ENCODE measurements at regions not wholly inside any gene's neighbourhood (a gene's known extent, or its start where the extent isn't known, plus 50 kb on each side); places are given as distances from the start of the nearest gene placed in this dataset.

DNA sequence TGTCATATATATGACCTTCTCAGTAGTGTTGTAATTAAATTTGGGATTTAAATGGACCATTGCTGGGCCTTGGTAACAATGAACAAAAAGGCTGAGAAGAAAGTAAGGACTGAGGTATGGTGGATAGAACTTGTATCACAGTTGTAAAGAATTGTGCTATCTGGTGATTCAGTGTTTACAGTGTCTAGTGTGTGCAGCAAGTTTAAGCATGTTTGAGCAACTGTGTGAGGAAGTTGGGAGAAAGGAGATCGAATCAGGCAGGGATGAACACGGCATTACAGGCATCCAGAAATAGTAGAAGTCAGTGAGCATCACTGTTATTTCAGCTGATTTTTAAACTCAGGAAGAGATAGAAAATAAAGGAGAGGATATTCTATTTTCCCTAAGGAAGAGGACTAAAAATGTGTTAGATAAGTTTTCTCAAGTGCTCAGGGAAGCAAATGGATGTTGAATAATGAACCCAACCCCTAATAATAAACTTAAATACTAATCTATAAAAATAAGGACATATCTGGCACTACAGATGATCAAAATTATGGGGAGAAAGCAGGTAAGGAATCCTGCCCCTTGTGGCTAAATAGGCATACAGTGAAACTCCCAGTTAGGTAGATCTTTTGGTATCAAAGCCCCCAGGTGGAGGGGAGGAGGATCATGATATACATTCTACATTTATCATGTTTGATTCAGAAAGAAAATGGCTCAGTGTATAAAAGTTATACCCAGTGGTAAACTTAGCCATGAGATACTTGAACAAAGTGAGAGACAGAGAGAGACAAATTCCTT, 361.0 kb upstream of the ANO3 start:
- Histone ChIP-seq H3K27me3 (replicated peaks; ENCODE audit: insufficient read depth, low read depth, low read length, poor library complexity) (no peaks in the 10 kb centered on the region), H3K36me3 (ENCODE audit: insufficient read depth, low read length, poor library complexity, severe bottlenecking) (no peaks in the 10 kb centered on the region), H3K9me3 (ENCODE audit: low read depth, low read length, poor library complexity, severe bottlenecking) (no peaks in the 10 kb centered on the region), H3K4me1 (ENCODE audit: insufficient read depth, low read length, poor library complexity, severe bottlenecking) (no peaks in the 10 kb centered on the region), H3K4me3 (ENCODE audit: low read depth, low read length, poor library complexity, severe bottlenecking) (no peak overlapping the region), H3K27ac (ENCODE audit: low read depth, low read length, poor library complexity, severe bottlenecking) (no peak overlapping the region)
- intact Hi-C loops (cut with micrococcal nuclease; ENCODE audit: unreplicated experiment) = no loop called here
- ChIA-PET CTCF (no interaction called here), POLR2A (ENCODE audit: low non-redundant PET) (no interaction called here)
- DNase-seq (ENCODE audit: low spot score) = no peak
- TF ChIP-seq, protein P1, sequence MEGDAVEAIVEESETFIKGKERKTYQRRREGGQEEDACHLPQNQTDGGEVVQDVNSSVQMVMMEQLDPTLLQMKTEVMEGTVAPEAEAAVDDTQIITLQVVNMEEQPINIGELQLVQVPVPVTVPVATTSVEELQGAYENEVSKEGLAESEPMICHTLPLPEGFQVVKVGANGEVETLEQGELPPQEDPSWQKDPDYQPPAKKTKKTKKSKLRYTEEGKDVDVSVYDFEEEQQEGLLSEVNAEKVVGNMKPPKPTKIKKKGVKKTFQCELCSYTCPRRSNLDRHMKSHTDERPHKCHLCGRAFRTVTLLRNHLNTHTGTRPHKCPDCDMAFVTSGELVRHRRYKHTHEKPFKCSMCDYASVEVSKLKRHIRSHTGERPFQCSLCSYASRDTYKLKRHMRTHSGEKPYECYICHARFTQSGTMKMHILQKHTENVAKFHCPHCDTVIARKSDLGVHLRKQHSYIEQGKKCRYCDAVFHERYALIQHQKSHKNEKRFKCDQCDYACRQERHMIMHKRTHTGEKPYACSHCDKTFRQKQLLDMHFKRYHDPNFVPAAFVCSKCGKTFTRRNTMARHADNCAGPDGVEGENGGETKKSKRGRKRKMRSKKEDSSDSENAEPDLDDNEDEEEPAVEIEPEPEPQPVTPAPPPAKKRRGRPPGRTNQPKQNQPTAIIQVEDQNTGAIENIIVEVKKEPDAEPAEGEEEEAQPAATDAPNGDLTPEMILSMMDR (conservative IDR thresholded peaks at IDR 0.05; ENCODE audit: low read depth, low read length) = 0 out of 2 replicates have a peak, but pooled peaks have one; percentile 8
- TF ChIP-seq EZH2 (IDR thresholded peaks at IDR 0.05; ENCODE audit: borderline replicate concordance, low read depth, low read length, poor library complexity, severe bottlenecking) = no peak
- no TSS peak for BruUV-seq (replicated peaks)

DNA sequence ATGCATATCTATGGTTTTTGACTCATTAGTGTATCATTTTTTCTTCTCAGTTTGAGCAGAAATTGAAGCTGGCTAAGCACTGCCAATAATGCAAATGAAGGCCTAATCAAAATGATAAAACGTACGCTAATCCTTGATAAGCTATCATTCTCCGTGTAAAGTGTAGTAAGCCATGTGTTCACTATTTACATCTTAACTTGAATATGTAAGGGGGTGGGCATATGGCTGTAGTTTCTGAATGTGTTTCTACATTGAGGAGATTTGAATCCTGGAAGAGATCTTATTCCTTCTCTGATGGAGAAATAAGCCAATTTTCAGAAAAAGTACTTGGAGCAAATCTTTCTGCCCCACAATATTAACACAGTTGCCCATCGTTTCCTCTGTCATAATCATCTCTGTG, 351.8 kb upstream of the ANO3 start:
- no TSS peak for BruUV-seq (replicated peaks)
- no peaks in the 10 kb centered on the region for H3K27me3 ChIP-seq (replicated peaks; ENCODE audit: insufficient read depth, low read depth, low read length, poor library complexity)
- POLR2A ChIA-PET (ENCODE audit: low non-redundant PET) = no interaction called here
- H3K27ac ChIP-seq (ENCODE audit: low read depth, low read length, poor library complexity, severe bottlenecking) = no peak overlapping the region
- no peaks in the 10 kb centered on the region for H3K4me1 ChIP-seq (ENCODE audit: insufficient read depth, low read length, poor library complexity, severe bottlenecking)
- no peak for DNase-seq (ENCODE audit: low spot score)
- no peaks in the 10 kb centered on the region for H3K36me3 ChIP-seq (ENCODE audit: insufficient read depth, low read length, poor library complexity, severe bottlenecking)
- no peaks in the 10 kb centered on the region for H3K9me3 ChIP-seq (ENCODE audit: low read depth, low read length, poor library complexity, severe bottlenecking)
- CTCF ChIA-PET = no interaction called here
- intact Hi-C loops (cut with micrococcal nuclease; ENCODE audit: unreplicated experiment) = loop anchor here (2.0 kb wide), 1 partner anchor 155 kb away; no protein-coding TSS in a partner anchor
- TF ChIP-seq, protein P1 (conservative IDR thresholded peaks at IDR 0.05; ENCODE audit: low read depth, low read length) = no peak
- no peak for TF ChIP-seq EZH2 (IDR thresholded peaks at IDR 0.05; ENCODE audit: borderline replicate concordance, low read depth, low read length, poor library complexity, severe bottlenecking)
- H3K4me3 ChIP-seq (ENCODE audit: low read depth, low read length, poor library complexity, severe bottlenecking) = no peak overlapping the region

DNA sequence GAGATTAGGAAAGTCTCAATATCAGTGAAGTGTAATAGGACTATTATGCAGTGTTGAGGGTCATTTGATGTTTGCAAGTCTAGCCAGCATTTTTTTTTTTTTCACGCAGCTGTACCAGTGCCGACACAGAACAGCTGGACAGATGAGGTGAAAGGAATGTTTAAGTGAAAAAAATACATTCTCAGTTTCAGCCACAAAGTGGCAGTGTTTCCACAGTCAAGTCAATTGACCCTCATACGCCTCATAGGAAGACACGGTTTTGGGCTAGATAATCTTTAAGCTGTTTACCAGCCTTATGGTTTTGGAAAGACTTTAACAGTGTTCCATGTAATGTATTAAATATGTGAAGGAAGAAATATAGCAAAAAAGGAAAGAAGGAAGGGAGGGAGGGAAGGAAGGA, 349.9 kb upstream of the ANO3 start:
- no peak overlapping the region for H3K27ac ChIP-seq (ENCODE audit: low read depth, low read length, poor library complexity, severe bottlenecking)
- no peaks in the 10 kb centered on the region for H3K9me3 ChIP-seq (ENCODE audit: low read depth, low read length, poor library complexity, severe bottlenecking)
- no peaks in the 10 kb centered on the region for H3K36me3 ChIP-seq (ENCODE audit: insufficient read depth, low read length, poor library complexity, severe bottlenecking)
- no peak overlapping the region for H3K4me3 ChIP-seq (ENCODE audit: low read depth, low read length, poor library complexity, severe bottlenecking)
- POLR2A ChIA-PET (ENCODE audit: low non-redundant PET) = no interaction called here
- H3K4me1 ChIP-seq (ENCODE audit: insufficient read depth, low read length, poor library complexity, severe bottlenecking) = no peaks in the 10 kb centered on the region
- DNase-seq (ENCODE audit: low spot score) = peak; percentile 56
- TF ChIP-seq, protein P1 (conservative IDR thresholded peaks at IDR 0.05; ENCODE audit: low read depth, low read length) = peak; percentile 60
- no peak for TF ChIP-seq EZH2 (IDR thresholded peaks at IDR 0.05; ENCODE audit: borderline replicate concordance, low read depth, low read length, poor library complexity, severe bottlenecking)
- intact Hi-C loops (cut with micrococcal nuclease; ENCODE audit: unreplicated experiment) = loop anchor here (1.0 to 2.0 kb wide), 3 partner anchors 153 to 294 kb away; no protein-coding TSS in a partner anchor
- CTCF ChIA-PET = interaction anchor here (0.6 to 1.3 kb wide), 6 partner anchors 10 to 303 kb away, joined by 3 to 10 read pairs (median 4); no protein-coding TSS in a partner anchor
- no peaks in the 10 kb centered on the region for H3K27me3 ChIP-seq (replicated peaks; ENCODE audit: insufficient read depth, low read depth, low read length, poor library complexity)
- BruUV-seq (replicated peaks) = no TSS peak
